GM13976 (cell line): ENCODE measurements at regions not wholly inside any gene's neighbourhood (a gene's known extent, or its start where the extent isn't known, plus 50 kb on each side); places are given as distances from the start of the nearest gene placed in this dataset.
"Not testable (repeated sequence)": the region's sequence is repeated elsewhere in the genome, so short reads cannot be mapped to it uniquely, and the experiment has no call there.

Experiments used
- DNase-seq: peaks from one replicate; pipeline ENCODE4 v3.0.0; 2012; ENCODE audit warnings: low spot score
- in situ Hi-C: fragments of 300-500 bp; cut with MboI; formaldehyde crosslinking; loops from one replicate; pipeline ENCODE4 v1.12.0; 2022; ENCODE audit warnings: low sequenced_read_pairs, mixed read lengths, inconsistent platforms; ENCODE audit not compliant: unreplicated experiment
- TF ChIP-seq, protein P1 (sequence below): IDR thresholded peaks from 2 replicates; pipeline ENCODE4 v1.5.1; 2012; ENCODE audit warnings: borderline replicate concordance, mild to moderate bottlenecking; ENCODE audit not compliant: insufficient read depth; ENCODE audit errors: extremely low read depth, missing control alignments, control extremely low read depth

DNA sequence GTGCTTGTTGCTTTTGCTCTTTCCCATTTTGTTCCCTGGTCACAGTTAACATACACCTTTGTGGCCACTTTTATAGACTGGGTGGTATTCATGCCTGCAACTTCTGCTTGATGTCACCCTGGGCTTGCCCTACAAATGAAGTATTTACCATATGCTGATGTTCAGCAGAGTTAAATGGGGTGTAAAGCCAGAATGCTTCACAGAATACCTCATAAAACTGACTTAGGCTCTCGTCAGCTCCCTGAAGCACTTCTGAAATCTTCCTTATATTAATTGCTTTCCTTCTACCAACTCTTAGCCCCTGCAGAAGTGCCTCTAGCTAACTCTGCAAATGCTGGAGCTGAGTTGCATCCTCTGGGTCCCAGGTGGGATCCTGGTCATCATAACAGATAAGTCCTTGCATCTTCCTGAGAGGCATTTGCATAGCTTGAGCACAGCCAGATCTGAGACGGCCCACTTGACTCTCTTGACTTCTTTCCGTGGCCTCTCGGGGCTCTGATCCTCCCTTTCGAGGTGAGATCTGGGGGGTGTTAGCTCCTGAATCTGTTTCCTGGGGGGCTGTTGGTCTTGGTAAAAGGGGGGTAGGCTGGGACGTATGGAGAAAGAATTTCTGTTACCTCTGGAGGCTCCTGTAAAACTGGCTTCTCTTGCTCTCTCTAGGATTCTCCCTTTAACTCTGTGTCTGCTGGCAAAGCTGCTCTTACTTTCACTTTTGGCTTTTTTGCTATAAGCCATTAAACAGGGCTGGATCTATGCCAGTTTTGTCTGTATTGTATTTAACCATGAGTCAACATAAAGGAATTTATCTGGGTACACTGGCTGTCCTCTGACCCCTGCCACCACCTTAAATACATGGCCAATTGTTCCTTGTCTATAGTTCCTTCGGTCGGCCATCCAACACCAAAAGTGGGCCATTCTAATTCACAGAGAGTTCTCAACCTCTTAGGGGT, 223.0 kb upstream of the SYNCRIP start:
- TF ChIP-seq, protein P1, sequence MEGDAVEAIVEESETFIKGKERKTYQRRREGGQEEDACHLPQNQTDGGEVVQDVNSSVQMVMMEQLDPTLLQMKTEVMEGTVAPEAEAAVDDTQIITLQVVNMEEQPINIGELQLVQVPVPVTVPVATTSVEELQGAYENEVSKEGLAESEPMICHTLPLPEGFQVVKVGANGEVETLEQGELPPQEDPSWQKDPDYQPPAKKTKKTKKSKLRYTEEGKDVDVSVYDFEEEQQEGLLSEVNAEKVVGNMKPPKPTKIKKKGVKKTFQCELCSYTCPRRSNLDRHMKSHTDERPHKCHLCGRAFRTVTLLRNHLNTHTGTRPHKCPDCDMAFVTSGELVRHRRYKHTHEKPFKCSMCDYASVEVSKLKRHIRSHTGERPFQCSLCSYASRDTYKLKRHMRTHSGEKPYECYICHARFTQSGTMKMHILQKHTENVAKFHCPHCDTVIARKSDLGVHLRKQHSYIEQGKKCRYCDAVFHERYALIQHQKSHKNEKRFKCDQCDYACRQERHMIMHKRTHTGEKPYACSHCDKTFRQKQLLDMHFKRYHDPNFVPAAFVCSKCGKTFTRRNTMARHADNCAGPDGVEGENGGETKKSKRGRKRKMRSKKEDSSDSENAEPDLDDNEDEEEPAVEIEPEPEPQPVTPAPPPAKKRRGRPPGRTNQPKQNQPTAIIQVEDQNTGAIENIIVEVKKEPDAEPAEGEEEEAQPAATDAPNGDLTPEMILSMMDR = no peak
- in situ Hi-C loops = no loop called here
- DNase-seq = peak; percentile 21

DNA sequence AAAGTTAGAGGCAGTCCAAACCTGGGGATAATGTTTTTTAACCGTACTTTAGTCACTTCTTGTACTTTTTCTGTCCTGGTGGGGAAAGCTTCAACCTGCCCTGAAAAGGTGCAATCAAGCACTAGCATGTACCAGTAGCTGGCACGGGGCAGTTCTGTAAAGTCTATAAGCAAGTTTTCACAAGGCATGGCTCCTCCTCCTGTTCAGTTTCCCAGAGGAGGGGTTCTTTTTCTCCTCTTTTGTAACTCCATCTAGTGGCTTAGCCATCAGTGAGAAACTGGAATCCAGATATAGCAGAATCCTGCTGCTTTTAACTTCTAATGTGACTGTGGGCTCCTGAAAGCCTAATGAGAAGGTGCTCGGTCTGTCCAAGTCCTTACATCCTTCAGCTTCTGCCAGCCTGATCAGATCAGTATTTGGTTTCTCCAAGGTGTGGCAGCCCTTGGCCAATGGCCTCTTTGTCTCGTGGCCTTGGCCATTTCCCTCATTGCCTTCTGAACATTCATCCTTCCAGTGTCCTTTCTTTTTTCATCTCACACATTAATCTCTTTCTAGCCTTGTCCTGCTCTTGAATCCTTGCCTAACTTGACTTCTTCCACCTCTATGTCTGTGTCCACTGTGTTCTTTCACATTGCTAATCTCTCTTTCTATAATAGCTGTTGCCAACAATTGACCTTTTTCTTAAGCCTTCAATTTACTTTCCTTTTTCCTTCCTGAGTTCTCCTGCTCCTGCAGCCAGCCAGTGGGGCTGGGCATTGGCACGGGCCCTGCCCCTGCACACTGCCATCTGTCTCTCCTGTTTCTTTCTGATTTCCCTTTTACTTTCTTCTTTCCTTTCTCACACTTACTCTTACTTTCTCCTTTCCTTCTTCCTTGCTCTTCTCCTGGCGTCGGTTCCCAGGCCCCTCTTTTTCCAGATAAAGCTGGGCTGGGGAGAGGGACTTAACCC, 222.0 kb upstream of the SYNCRIP start:
- no peak for DNase-seq
- in situ Hi-C loops = no loop called here
- TF ChIP-seq, protein P1 = no peak

DNA sequence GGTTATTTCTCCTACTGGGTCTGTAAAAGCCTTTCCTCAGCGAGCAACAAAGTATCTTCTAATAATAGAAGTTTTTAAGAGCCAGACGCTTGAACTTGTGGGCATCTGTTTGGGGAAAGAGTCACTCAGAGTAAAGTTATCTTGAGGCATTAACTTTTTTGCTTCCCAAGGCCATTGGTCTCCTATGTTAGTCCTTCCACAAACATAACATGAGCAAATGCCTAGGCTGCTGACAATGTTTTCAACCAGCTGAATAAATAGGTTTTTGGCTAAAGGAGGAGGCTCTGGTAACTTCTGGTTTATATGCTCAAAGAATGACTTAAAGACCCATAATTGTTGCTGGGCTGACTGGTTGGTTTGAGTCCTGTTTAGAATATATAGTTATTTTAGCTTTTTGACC, 213.5 kb upstream of the SYNCRIP start:
- TF ChIP-seq, protein P1 = no peak
- in situ Hi-C loops = no loop called here
- DNase-seq = no peak

DNA sequence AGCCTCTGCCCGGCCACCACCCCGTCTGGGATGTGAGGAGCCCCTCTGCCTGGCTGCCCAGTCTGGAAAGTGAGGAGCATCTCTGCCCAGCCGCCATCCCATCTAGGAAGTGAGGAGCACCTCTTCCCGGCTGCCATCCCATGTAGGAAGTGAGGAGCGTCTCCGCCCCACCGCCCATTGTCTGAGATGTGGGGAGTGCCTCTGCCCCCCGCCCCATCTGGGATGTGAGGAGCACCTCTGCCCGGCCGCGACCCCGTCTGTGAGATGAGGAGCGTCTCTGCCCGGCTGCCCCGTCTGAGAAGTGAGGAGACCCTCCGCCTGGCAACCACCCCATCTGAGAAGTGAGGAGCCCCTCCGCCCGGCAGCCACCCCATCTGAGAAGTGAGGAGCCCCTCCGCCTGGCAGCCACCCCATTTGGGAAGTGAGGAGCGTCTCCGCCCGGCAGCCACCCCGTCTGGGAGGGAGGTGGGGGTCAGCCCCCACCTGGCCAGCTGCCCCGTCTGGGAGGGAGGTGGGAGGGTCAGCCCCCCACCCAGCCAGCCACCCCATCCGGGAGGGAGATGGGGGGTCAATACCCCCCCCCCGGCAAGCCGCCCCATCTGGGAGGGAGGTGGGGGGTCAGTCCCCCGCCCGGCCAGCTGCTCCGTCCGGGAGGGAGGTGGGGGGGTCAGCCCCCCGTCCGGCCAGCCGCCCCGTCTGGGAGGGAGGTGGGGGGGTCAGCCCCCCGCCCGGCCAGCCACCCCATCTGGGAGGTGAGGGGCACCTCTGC, 195.8 kb upstream of the SYNCRIP start:
- in situ Hi-C loops, DNase-seq: not testable (repeated sequence)

DNA sequence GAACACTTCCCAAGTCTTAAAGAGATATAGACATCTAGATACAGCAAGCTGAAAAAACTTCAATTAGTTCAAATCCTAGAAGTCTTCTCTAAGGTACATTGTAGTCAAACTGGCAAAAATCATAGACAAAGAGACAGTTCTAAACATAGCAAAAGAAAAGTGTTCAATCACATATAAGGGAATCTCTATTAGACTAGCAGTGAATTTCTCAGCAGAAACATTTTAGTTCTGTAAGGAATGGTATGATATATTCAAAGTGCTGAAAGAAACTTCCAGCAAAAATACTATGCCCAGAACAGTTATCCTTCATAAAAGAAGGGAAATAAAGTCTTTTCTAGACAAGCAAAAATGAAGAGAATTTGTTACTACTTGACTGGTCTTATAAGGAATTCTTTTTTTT, 186.3 kb upstream of the SYNCRIP start:
- DNase-seq = no peak
- in situ Hi-C loops = no loop called here
- TF ChIP-seq, protein P1 = no peak

DNA sequence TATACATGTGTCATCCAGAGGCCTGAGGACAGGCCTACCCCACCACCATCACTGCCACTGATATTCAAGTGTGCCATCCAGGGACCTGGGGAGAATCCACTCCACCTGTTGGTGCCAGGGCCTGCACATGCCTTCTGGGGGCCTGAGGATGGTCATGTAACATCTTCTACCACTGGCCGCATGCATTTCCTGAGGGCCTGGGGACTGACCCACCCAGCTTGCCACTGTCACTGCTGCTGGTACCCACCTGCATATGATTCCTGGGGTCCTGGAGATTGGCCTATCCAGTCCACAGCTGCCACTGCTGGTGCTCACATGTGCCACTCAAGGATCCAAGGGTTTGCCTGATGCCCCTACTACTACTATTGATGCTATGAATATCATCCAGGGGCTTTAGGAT, 184.3 kb upstream of the SYNCRIP start:
- TF ChIP-seq, protein P1 = no peak
- in situ Hi-C loops = no loop called here
- no peak for DNase-seq
